ENCODE measurements at regions not wholly inside any gene's neighbourhood (a gene's known extent, or its start where the extent isn't known, plus 50 kb on each side); places are given as distances from the start of the nearest gene placed in this dataset.

DNA sequence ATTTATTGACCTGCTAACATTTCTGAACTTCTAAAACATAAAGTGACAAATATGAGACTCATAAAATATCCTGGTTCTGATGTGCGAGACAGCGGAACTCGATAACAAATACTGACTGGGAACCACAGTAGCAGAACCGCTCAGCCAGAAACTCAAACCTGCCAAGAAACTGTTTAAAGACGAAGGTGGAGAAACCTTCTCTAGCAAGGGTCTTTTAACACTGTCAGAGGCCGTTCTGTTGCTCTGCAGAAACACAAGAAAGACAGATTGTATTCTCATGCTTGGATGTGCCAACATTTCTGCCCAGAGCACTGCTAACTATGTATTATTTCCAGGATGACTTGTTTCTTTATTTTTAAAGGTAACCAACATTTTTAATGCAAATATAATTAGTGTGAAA is 514.8 kb upstream of the ADARB2 start:
- DNase-seq (ENCODE audit: extremely low spot score) = no peak
- POLR2A ChIA-PET = no interaction called here
- TF ChIP-seq SUZ12 (IDR thresholded peaks at IDR 0.05) = no peak
- no peak for TF ChIP-seq NFRKB (IDR thresholded peaks at IDR 0.05)
- TF ChIP-seq, protein P1, sequence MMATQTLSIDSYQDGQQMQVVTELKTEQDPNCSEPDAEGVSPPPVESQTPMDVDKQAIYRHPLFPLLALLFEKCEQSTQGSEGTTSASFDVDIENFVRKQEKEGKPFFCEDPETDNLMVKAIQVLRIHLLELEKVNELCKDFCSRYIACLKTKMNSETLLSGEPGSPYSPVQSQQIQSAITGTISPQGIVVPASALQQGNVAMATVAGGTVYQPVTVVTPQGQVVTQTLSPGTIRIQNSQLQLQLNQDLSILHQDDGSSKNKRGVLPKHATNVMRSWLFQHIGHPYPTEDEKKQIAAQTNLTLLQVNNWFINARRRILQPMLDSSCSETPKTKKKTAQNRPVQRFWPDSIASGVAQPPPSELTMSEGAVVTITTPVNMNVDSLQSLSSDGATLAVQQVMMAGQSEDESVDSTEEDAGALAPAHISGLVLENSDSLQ (IDR thresholded peaks at IDR 0.05) = no peak
- TF ChIP-seq ARNT (IDR thresholded peaks at IDR 0.05) = no peak
- CTCF ChIA-PET = no interaction called here

DNA sequence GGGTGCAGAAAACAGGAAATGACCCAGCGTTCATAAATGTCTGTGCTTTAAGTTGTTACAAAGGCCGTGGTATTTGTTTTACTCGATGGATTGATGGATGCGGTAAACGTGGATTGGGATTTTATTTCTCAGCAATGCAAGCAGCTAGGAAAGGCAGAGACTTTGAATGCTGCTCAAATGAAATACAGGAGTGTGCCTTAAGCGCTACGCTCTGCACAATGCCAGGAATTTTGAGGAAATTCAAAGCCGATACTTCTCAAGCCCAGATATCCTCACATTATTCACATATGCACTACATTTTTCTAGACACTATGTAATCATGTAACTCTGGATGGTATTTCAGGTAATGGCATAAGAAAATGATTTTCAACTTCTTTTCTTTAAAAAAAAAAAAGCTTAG is 514.3 kb upstream of the ADARB2 start:
- ChIA-PET POLR2A (no interaction called here), CTCF (no interaction called here)
- TF ChIP-seq SP1 (IDR thresholded peaks at IDR 0.05) (no peak), FOXK2 (IDR thresholded peaks at IDR 0.05) (no peak), FOXM1 (IDR thresholded peaks at IDR 0.05; ENCODE audit: borderline replicate concordance) (no peak), BHLHE40 (IDR thresholded peaks at IDR 0.05; ENCODE audit: borderline replicate concordance) (no peak)
- DNase-seq (ENCODE audit: extremely low spot score) = no peak

DNA sequence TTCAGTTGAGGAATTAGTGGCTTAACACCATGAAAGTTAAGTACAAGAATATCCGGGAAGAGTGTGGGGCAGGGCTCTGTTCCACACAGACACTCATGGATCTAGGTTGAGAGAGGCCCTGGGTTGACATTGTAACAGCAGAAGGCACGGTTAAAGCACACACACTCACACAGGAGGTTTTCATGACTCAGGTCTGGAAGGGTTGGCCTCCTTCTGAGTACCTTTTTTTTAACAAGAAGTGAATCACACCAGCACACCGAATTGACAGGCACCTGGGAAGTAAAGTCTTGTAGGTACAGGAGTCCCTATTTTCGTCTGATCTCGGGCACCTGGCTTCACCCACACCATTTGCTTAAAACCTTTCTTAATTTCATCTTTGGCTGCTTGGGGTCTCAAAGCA is 509.4 kb upstream of the ADARB2 start:
- CTCF ChIA-PET = no interaction called here
- DNase-seq (ENCODE audit: extremely low spot score) = no peak
- POLR2A ChIA-PET = no interaction called here
- TF ChIP-seq LEF1 (IDR thresholded peaks at IDR 0.05; ENCODE audit: borderline replicate concordance) (no peak), L3MBTL2 (conservative IDR thresholded peaks at IDR 0.05) (no peak), SUZ12 (IDR thresholded peaks at IDR 0.05) (no peak), FOXK2 (IDR thresholded peaks at IDR 0.05) (no peak), CTBP1 (IDR thresholded peaks at IDR 0.05; ENCODE audit: borderline replicate concordance) (no peak), FOXA1 (IDR thresholded peaks at IDR 0.05) (no peak), NFRKB (IDR thresholded peaks at IDR 0.05) (no peak), ELF4 (IDR thresholded peaks at IDR 0.05) (no peak), SP1 (IDR thresholded peaks at IDR 0.05) (no peak), ZNF384 (IDR thresholded peaks at IDR 0.05) (no peak), HDGF (IDR thresholded peaks at IDR 0.05; ENCODE audit: borderline replicate concordance) (no peak), FOXM1 (IDR thresholded peaks at IDR 0.05; ENCODE audit: borderline replicate concordance) (no peak)
- TF ChIP-seq, protein P1 (IDR thresholded peaks at IDR 0.05) = no peak

DNA sequence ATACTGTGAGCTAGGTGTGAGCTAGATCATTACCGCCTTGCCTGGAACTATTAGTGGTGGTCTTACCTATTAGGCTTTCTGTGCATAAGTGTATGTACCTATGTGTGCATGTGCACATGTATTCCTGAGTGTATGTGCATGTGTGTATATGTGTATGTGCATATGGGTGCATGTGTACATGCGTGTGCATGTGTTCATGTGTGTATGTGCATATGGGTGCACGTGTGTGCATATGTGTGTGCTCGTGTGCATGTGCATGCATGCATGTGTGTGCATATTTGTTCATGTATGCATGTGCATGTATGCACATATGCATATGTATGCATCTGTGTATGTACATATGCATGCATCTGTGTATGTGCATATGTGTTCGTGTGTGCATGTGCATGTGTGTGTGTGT is 508.3 kb upstream of the ADARB2 start:
- TF ChIP-seq L3MBTL2 (conservative IDR thresholded peaks at IDR 0.05) (no peak), ARNT (IDR thresholded peaks at IDR 0.05) (no peak), HDGF (IDR thresholded peaks at IDR 0.05; ENCODE audit: borderline replicate concordance) (no peak), SUZ12 (IDR thresholded peaks at IDR 0.05) (no peak), LEF1 (IDR thresholded peaks at IDR 0.05; ENCODE audit: borderline replicate concordance) (no peak), FOXK2 (IDR thresholded peaks at IDR 0.05) (no peak), ELF4 (IDR thresholded peaks at IDR 0.05) (no peak), TARDBP (IDR thresholded peaks at IDR 0.05) (no peak), ZNF384 (IDR thresholded peaks at IDR 0.05) (no peak), FOXM1 (IDR thresholded peaks at IDR 0.05; ENCODE audit: borderline replicate concordance) (no peak), SP1 (IDR thresholded peaks at IDR 0.05) (no peak), NFRKB (IDR thresholded peaks at IDR 0.05) (no peak), FOXA1 (IDR thresholded peaks at IDR 0.05) (no peak), BHLHE40 (IDR thresholded peaks at IDR 0.05; ENCODE audit: borderline replicate concordance) (no peak), CTBP1 (IDR thresholded peaks at IDR 0.05; ENCODE audit: borderline replicate concordance) (no peak)
- TF ChIP-seq, protein P1 (IDR thresholded peaks at IDR 0.05) = no peak
- DNase-seq (ENCODE audit: extremely low spot score) = no peak
- POLR2A ChIA-PET = no interaction called here
- CTCF ChIA-PET = no interaction called here

DNA sequence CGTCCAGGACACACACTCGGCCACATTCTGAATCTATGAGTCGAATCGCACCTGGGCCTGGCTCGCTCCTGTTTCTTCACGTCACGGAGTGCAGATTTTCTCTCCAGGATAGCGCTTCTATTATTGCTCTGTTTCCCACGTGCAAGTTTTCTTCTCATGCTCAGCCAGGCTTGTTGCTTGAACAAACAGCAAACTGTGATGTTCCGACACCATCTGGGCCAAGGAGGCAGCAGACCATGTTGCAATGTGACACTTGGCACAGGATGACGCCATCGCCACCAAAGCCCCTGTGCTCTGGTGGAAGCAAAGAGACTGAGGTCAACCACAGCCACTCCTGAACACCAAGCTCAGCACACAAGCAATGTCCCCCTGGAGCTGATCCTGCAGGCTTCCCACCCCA is 507.1 kb upstream of the ADARB2 start:
- ChIA-PET CTCF (no interaction called here), POLR2A (no interaction called here)
- DNase-seq (ENCODE audit: extremely low spot score) = no peak
- no peak for TF ChIP-seq FOXK2 (IDR thresholded peaks at IDR 0.05)
- TF ChIP-seq FOXA1 (IDR thresholded peaks at IDR 0.05) = no peak
- TF ChIP-seq ARNT (IDR thresholded peaks at IDR 0.05) = no peak
- TF ChIP-seq SUZ12 (IDR thresholded peaks at IDR 0.05) = no peak
- TF ChIP-seq ELF4 (IDR thresholded peaks at IDR 0.05) = no peak
- no peak for TF ChIP-seq SP1 (IDR thresholded peaks at IDR 0.05)
- TF ChIP-seq, protein P1 (IDR thresholded peaks at IDR 0.05) = no peak
- TF ChIP-seq L3MBTL2 (conservative IDR thresholded peaks at IDR 0.05) = no peak
- TF ChIP-seq LEF1 (IDR thresholded peaks at IDR 0.05; ENCODE audit: borderline replicate concordance) = no peak
- no peak for TF ChIP-seq FOXM1 (IDR thresholded peaks at IDR 0.05; ENCODE audit: borderline replicate concordance)
- no peak for TF ChIP-seq CTBP1 (IDR thresholded peaks at IDR 0.05; ENCODE audit: borderline replicate concordance)
- no peak for TF ChIP-seq HDGF (IDR thresholded peaks at IDR 0.05; ENCODE audit: borderline replicate concordance)
- no peak for TF ChIP-seq BHLHE40 (IDR thresholded peaks at IDR 0.05; ENCODE audit: borderline replicate concordance)
- no peak for TF ChIP-seq ZNF384 (IDR thresholded peaks at IDR 0.05)
- TF ChIP-seq TARDBP (IDR thresholded peaks at IDR 0.05) = no peak
- TF ChIP-seq NFRKB (IDR thresholded peaks at IDR 0.05) = no peak

DNA sequence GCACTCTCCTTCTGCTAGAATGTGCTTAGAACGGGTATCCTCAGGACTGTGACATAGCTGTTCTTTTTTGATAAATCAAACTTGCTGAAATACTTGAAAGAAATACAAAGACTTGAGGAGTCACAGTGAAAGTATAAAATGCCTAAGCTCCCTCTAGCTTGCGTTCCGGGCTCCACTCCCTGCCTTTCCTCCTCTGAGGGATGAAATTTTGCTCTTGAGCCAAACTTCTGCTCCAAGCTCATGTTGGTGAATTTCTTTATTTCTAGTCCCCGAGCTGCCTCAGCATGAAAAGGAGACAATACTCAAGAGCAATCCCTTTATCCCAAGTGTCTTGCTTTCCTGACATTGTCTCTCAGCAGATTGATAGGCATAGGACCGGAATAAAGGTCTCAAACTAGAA is 499.6 kb upstream of the ADARB2 start:
- DNase-seq (ENCODE audit: extremely low spot score) = no peak
- ChIA-PET POLR2A (no interaction called here), CTCF (no interaction called here)
- TF ChIP-seq ZNF384 (IDR thresholded peaks at IDR 0.05) (no peak), SUZ12 (IDR thresholded peaks at IDR 0.05) (no peak), TARDBP (IDR thresholded peaks at IDR 0.05) (no peak), FOXK2 (IDR thresholded peaks at IDR 0.05) (no peak), SP1 (IDR thresholded peaks at IDR 0.05) (no peak), LEF1 (IDR thresholded peaks at IDR 0.05; ENCODE audit: borderline replicate concordance) (no peak), NFRKB (IDR thresholded peaks at IDR 0.05) (no peak), ARNT (IDR thresholded peaks at IDR 0.05) (no peak), CTBP1 (IDR thresholded peaks at IDR 0.05; ENCODE audit: borderline replicate concordance) (no peak), FOXA1 (IDR thresholded peaks at IDR 0.05) (no peak), ELF4 (IDR thresholded peaks at IDR 0.05) (no peak), L3MBTL2 (conservative IDR thresholded peaks at IDR 0.05) (no peak), FOXM1 (IDR thresholded peaks at IDR 0.05; ENCODE audit: borderline replicate concordance) (no peak), BHLHE40 (IDR thresholded peaks at IDR 0.05; ENCODE audit: borderline replicate concordance) (no peak)
- TF ChIP-seq, protein P1 (IDR thresholded peaks at IDR 0.05) = no peak
